H1 (cell line): ENCODE measurements at regions not wholly inside any gene's neighbourhood (a gene's known extent, or its start where the extent isn't known, plus 50 kb on each side); places are given as distances from the start of the nearest gene placed in this dataset.

ENCODE experiments used
- CHD1 ChIP-seq: IDR thresholded peaks from 2 replicates; pipeline ENCODE4 v1.6.1; 2012; ENCODE audit warnings: low read depth, low read length, improper control_type of control experiment
- CHD7 ChIP-seq: fragments of 300-600 bp; sonication (generic); IDR thresholded peaks from 2 replicates; pipeline ENCODE4 v1.7.1; 2012; ENCODE audit warnings: low read length, moderate library complexity, mild to moderate bottlenecking, inconsistent platforms; ENCODE audit not compliant: insufficient replicate concordance
- CTCF ChIP-seq, 3 experiments: IDR thresholded peaks; 1 replicate in 2 of 3; 2 replicates in 1 of 3; pipeline versions ENCODE4 v1.5.1 to v1.6.1; 2011; ENCODE audit warnings: low read length in 3 of 3, mild to moderate bottlenecking in 3 of 3, inconsistent platforms in 2 of 3, low read depth in 1 of 3, moderate library complexity in 1 of 3; ENCODE audit not compliant: insufficient read depth in 1 of 3; ENCODE audit errors: control extremely low read depth in 1 of 3
- HDAC2 ChIP-seq, 2 experiments: fragments of 300-600 bp in 1 of 2; sonication (generic) in 1 of 2; IDR thresholded peaks; 2 replicates each; pipeline ENCODE4 v1.6.1; 2011 to 2012; ENCODE audit warnings: low read depth in 2 of 2, low read length in 2 of 2, mild to moderate bottlenecking in 2 of 2, moderate library complexity in 2 of 2, borderline replicate concordance in 1 of 2, inconsistent platforms in 1 of 2
- HDAC6 ChIP-seq: IDR thresholded peaks from one replicate; pipeline ENCODE4 v1.7.1; 2012; ENCODE audit warnings: low read depth, mild to moderate bottlenecking, inconsistent platforms, low read length, moderate library complexity
- KDM1A ChIP-seq: fragments of 200-600, 300-600 bp; sonication (generic); IDR thresholded peaks from 2 replicates; pipeline ENCODE4 v1.7.1; 2016; ENCODE audit warnings: mild to moderate bottlenecking, low read length, borderline replicate concordance
- KDM4A ChIP-seq: IDR thresholded peaks from one replicate; pipeline ENCODE4 v1.7.1; 2012; ENCODE audit warnings: low read depth, mild to moderate bottlenecking, moderate library complexity, low read length, inconsistent platforms; ENCODE audit not compliant: severe bottlenecking
- RBBP5 ChIP-seq: IDR thresholded peaks from 2 replicates; pipeline ENCODE4 v1.7.1; 2012; ENCODE audit warnings: low read depth, mild to moderate bottlenecking, inconsistent platforms, low read length, moderate library complexity, borderline replicate concordance
- SAP30 ChIP-seq: fragments of 300-600 bp; sonication (generic); IDR thresholded peaks from 2 replicates; pipeline ENCODE4 v1.7.1; 2012; ENCODE audit warnings: low read length, moderate library complexity, mild to moderate bottlenecking, inconsistent platforms; ENCODE audit not compliant: insufficient read depth, insufficient replicate concordance

- TF ChIP-seq CHD7, result no peak
- TF ChIP-seq CTCF (IDR thresholded peaks at IDR 0.05; ENCODE audit: control extremely low read depth in 1 of 3, insufficient read depth in 1 of 3, low read depth in 1 of 3, low read length in 3 of 3), result no peak
- no peak for TF ChIP-seq SAP30
- TF ChIP-seq HDAC2 (IDR thresholded peaks at IDR 0.05; ENCODE audit: borderline replicate concordance in 1 of 2, low read depth in 2 of 2, low read length in 2 of 2), result no peak
- no peak for TF ChIP-seq CHD1
- TF ChIP-seq RBBP5, result no peak
- no peak for TF ChIP-seq KDM4A
- TF ChIP-seq HDAC6, result no peak
- no peak for TF ChIP-seq KDM1A
Measured at GRCh38 chr5:56450766-56451165, 217.6 kb upstream of the ANKRD55 start (continued).
